NCI-H1092 (cell line): ENCODE measurements at regions not wholly inside any gene's neighbourhood (a gene's known extent, or its start where the extent isn't known, plus 50 kb on each side); places are given as distances from the start of the nearest gene placed in this dataset.
"Not testable (repeated sequence)": the region's sequence is repeated elsewhere in the genome, so short reads cannot be mapped to it uniquely, and the experiment has no call there.

ENCODE experiments used
- DNase-seq: peaks from one replicate; lab custom pipeline; 2025; lab: John Stamatoyannopoulos, UW

GRCh38 chr1:121006826-121007225 lies 117.3 kb downstream of the PPIAL4A start:
- not testable (repeated sequence) for DNase-seq

GRCh38 chr1:121007755-121008154 lies 118.2 kb downstream of the PPIAL4A start:
- not testable (repeated sequence) for DNase-seq

GRCh38 chr1:121008512-121009215 lies 119.1 kb downstream of the PPIAL4A start:
- DNase-seq = not testable (repeated sequence)

DNA sequence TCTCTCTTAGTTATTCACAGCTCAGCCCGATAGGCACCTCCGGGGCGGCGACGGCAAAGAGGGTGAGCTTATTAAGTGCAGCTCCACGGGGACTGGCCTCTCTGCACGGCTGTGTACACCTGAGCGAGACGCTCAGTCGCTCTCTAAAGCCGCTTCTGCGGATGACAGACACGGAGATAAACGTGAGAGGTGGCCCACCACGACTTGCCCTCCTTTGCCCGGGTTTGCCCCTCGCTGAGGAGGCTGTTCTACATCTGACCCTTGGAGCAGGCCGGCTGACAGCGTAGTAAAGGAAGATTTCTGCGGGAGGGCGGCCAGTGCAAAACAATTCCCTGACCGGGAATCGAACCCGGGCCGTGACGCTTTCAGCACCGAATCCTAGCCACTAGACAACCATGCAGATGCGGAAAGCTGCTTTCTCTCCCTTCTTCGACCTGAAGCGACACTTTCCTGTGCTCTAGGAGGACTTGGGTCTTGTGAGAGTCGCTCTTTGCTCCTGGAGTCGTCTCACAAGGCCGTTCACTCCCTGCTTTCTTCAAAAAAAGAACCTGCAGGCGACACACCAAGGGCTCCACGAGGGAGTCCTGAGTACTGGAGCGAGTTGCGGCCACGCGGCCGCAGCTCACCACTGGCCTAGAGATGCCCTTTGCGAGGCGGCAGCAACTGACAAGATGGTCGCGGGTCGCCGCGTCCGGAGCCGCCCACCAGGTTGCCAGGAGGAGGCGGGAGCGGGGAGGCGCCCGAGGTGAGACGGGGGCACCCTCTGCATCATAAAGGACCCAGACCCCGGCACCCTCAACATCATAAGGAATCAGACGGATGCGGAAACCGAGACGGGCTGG lies 119.9 kb downstream of the PPIAL4A start:
- not testable (repeated sequence) for DNase-seq

- not testable (repeated sequence) for DNase-seq
Measured at GRCh38 chr1:121010141-121010540, 120.6 kb downstream of the PPIAL4A start.

- DNase-seq = not testable (repeated sequence)
Measured at GRCh38 chr1:121013181-121013580, 123.6 kb downstream of the PPIAL4A start.

- not testable (repeated sequence) for DNase-seq
Measured at GRCh38 chr1:121016182-121017028, 126.8 kb downstream of the PPIAL4A start.

DNA sequence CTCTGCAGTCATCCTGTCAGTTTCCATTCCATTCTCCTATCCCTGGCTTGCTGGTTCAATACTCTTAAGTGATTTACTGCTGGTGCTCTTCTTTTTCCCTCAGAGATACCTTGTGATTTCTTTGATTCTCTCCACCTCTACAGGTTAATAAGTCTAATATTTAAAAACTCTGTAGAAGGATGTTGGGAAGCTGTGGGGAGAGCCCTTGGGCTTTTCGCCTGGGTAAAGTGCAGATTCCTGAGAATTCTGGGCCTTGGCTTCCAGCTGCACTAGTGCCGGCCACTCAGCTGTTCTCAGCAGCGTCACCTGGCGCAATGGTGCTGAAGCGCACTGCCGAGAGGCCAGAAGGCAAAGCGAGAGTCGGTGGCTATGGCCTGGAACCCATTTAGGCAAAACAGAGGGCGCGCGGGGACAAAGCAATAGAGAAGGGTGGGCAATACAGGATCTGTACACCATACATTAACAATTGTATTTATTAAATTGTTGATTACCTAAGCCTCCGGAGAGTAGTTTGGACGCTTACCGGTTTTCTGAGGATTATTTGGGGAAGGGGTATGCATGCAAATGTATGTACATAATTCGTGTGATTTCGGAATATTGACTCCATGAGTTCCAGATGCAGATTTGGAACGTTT lies 130.3 kb downstream of the PPIAL4A start:
- not testable (repeated sequence) for DNase-seq

GRCh38 chr1:121020350-121021236 lies 131.0 kb downstream of the PPIAL4A start:
- DNase-seq = not testable (repeated sequence)

DNA sequence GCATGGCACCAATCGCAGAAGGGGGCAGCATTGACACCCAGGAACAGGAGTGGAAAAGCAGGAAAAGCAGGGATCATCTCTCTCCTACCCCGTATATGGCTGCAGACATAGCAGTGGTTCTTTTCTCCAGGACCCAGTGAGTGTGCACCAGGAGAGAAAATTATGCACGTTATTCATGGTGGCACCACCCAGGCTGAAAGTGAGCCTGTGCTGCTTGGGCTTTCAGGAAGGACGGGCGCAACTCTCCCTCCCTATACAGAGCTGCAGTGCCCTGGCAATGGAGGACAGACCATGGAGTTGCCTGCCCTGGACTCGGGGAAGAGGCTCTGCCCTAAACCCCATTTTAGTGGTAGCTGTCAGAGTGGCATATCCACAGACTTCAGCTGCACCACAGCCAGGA lies 132.1 kb downstream of the PPIAL4A start:
- not testable (repeated sequence) for DNase-seq

- not testable (repeated sequence) for DNase-seq
Measured at GRCh38 chr1:121032878-121033494, 143.4 kb downstream of the PPIAL4A start.

DNA sequence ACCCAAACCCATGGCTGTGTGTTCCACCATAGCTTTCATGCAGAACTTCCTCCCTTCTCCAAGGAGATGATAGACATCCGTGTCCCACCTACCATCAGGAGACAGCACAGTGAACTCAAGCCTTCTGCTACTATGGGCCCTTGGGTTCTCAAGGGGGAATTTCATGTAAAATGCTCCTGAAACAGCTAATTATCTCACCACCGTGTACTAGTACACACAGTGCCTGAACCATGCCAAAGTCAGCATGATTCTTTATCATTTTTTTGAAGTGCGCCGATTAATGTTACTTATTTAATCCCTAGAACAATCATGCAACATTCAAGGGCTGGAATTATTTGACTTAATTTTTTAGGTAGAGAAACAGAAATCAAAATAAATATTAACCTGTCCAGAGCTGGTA lies 147.2 kb downstream of the PPIAL4A start:
- DNase-seq = not testable (repeated sequence)

DNA sequence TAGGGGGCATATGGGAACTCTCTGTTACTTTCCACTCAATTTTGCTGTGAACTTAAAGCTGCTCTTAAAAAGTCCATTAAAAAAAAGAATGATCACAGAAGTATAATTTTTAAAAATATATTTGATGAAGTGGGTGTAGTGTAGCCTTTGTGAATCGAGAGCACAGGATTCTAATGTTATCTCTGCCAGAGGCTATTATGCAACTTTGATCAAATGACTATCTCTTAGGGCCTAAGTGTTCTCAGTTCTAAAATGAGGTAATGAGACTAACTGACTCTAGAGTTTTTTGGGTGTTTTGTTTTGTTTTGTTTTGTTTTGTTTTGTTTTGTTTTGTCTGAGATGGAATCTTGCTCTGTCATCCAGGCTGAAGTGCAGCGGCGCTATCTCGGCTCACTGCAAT lies 143.2 kb downstream of the FAM72B start:
- not testable (repeated sequence) for DNase-seq

- not testable (repeated sequence) for DNase-seq
Measured at GRCh38 chr1:121041497-121041896, 142.6 kb downstream of the FAM72B start.

- DNase-seq = not testable (repeated sequence)
Measured at GRCh38 chr1:121042882-121043281, 141.3 kb downstream of the FAM72B start.

DNA sequence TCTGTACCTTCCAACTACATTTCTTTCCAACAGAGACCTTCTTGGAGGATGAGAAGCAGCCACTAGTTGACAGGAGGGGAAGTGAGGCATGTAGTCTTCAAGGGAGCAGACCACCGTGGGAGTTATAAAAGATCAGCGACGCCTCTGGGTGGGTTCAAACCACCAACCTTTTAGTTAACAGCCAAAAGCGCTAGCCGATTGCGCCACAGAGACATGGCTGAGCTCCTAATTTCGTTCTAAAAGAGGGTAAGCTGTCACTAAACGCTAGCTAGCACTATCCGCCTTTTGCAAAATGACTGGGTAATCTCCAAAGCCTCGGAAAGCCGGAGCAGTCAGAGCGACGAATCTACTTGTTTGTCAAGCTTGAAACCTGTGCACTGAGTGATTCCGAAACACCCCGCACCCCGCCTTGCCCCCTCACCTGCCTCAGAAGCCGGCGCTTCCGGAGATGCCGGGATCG lies 135.8 kb downstream of the FAM72B start:
- not testable (repeated sequence) for DNase-seq

- not testable (repeated sequence) for DNase-seq
Measured at GRCh38 chr1:121048769-121049443, 135.2 kb downstream of the FAM72B start.

DNA sequence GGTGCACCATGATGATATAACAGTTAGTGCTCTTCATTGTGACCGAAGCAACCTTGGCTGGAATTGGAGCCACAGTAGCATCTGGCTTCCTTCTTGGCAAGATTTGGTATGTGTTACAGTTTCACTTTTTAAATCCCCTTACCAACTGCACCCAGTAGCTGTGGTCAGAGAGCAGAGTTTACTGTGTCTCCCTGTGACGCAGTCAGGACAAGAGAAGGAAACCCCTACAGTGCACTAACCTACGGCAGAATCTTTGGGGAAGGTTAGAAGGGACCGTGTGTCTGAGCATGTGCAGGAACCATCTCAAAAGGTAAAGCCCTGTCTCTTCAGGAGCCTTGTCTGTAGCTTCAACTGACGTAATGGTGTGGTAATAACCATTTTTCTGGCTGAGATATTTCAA lies 134.0 kb downstream of the FAM72B start:
- DNase-seq = not testable (repeated sequence)

- DNase-seq = not testable (repeated sequence)
Measured at GRCh38 chr1:121051161-121051790, 132.9 kb downstream of the FAM72B start.
